ENCODE measurements at regions not wholly inside any gene's neighbourhood (a gene's known extent, or its start where the extent isn't known, plus 50 kb on each side); places are given as distances from the start of the nearest gene placed in this dataset.

GRCh38 chr11:13868710-13869397 lies 93.7 kb upstream of the SPON1 start:
- TF ChIP-seq CTCF (IDR thresholded peaks at IDR 0.05; ENCODE audit: insufficient read depth, low read length, poor library complexity, severe bottlenecking): no peak
- H3K36me3 ChIP-seq (ENCODE audit: control insufficient read depth, insufficient read depth, low read length): no peaks in the 10 kb centered on the region
- no peak overlapping the region for H3K4me3 ChIP-seq (replicated peaks; ENCODE audit: low read depth, low read length)
- H3K27me3 ChIP-seq (replicated peaks; ENCODE audit: control insufficient read depth, insufficient read depth, low read length): 0 out of 2 replicates have a peak, but pooled peaks cover 2% of the 10 kb centered on the region
- DNase-seq (ENCODE audit: extremely low read depth, insufficient read length): no peak

GRCh38 chr11:13869398-13869886 lies 93.1 kb upstream of the SPON1 start:
- no peak overlapping the region for H3K4me3 ChIP-seq (replicated peaks; ENCODE audit: low read depth, low read length)
- TF ChIP-seq CTCF (IDR thresholded peaks at IDR 0.05; ENCODE audit: insufficient read depth, low read length, poor library complexity, severe bottlenecking): no peak
- H3K36me3 ChIP-seq (ENCODE audit: control insufficient read depth, insufficient read depth, low read length): no peaks in the 10 kb centered on the region
- H3K27me3 ChIP-seq (replicated peaks; ENCODE audit: control insufficient read depth, insufficient read depth, low read length): 0 out of 2 replicates have a peak, but pooled peaks cover 2% of the 10 kb centered on the region
- DNase-seq (ENCODE audit: extremely low read depth, insufficient read length): no peak

- Histone ChIP-seq H3K36me3 (ENCODE audit: control insufficient read depth, insufficient read depth, low read length) (no peaks in the 10 kb centered on the region), H3K27me3 (replicated peaks; ENCODE audit: control insufficient read depth, insufficient read depth, low read length) (0 out of 2 replicates have a peak, but pooled peaks cover 2% of the 10 kb centered on the region), H3K4me3 (replicated peaks; ENCODE audit: low read depth, low read length) (no peak overlapping the region)
- no peak for TF ChIP-seq CTCF (IDR thresholded peaks at IDR 0.05; ENCODE audit: insufficient read depth, low read length, poor library complexity, severe bottlenecking)
- no peak for DNase-seq (ENCODE audit: extremely low read depth, insufficient read length)
Measured at GRCh38 chr11:13874597-13874996, 87.9 kb upstream of the SPON1 start.

- Histone ChIP-seq H3K4me3 (replicated peaks; ENCODE audit: low read depth, low read length) (no peak overlapping the region), H3K27me3 (replicated peaks; ENCODE audit: control insufficient read depth, insufficient read depth, low read length) (0 out of 2 replicates have a peak, but pooled peaks cover 2% of the 10 kb centered on the region), H3K36me3 (ENCODE audit: control insufficient read depth, insufficient read depth, low read length) (no peaks in the 10 kb centered on the region)
- no peak for TF ChIP-seq CTCF (IDR thresholded peaks at IDR 0.05; ENCODE audit: insufficient read depth, low read length, poor library complexity, severe bottlenecking)
- DNase-seq (ENCODE audit: extremely low read depth, insufficient read length): no peak
Measured at GRCh38 chr11:13875643-13876042, 86.9 kb upstream of the SPON1 start.

- TF ChIP-seq CTCF (IDR thresholded peaks at IDR 0.05; ENCODE audit: insufficient read depth, low read length, poor library complexity, severe bottlenecking): no peak
- Histone ChIP-seq H3K36me3 (ENCODE audit: control insufficient read depth, insufficient read depth, low read length) (no peaks in the 10 kb centered on the region), H3K27me3 (replicated peaks; ENCODE audit: control insufficient read depth, insufficient read depth, low read length) (0 out of 2 replicates have a peak, but pooled peaks cover 2% of the 10 kb centered on the region), H3K4me3 (replicated peaks; ENCODE audit: low read depth, low read length) (no peak overlapping the region)
- no peak for DNase-seq (ENCODE audit: extremely low read depth, insufficient read length)
Measured at GRCh38 chr11:13876423-13876822, 86.1 kb upstream of the SPON1 start.

All from GM06990 (cell line).